Kidney (tissue), 13 donors: ENCODE measurements at regions not wholly inside any gene's neighbourhood (a gene's known extent, or its start where the extent isn't known, plus 50 kb on each side); places are given as distances from the start of the nearest gene placed in this dataset.

Experiments used
- DNase-seq, 5 donors: peaks; one replicate each; pipeline ENCODE4 v3.0.0-alpha.2; 2013 to 2020
- FAIRE-seq: peaks from 2 replicates; lab custom pipeline; 2012; peaks lifted over from hg19 to GRCh38; lab: Jason Lieb, UNC
- H3K27ac ChIP-seq, 2 donors: one replicate each; pipeline ENCODE4 v1.7.0; 2013; ENCODE audit warnings: low read depth in 2 of 2, low read length in 2 of 2, inconsistent platforms in 1 of 2
- H3K27me3 ChIP-seq: one replicate; pipeline ENCODE4 v1.7.1; 2013; ENCODE audit warnings: low read length, inconsistent platforms; ENCODE audit not compliant: control insufficient read depth, insufficient read depth
- H3K36me3 ChIP-seq, 3 donors: one replicate each; pipeline versions ENCODE4 v1.7.0 to v1.7.1; 2013; ENCODE audit warnings: low read length in 3 of 3, control low read depth in 1 of 3, inconsistent platforms in 1 of 3; ENCODE audit not compliant: insufficient read depth in 3 of 3, control insufficient read depth in 2 of 3
- H3K4me1 ChIP-seq, 3 donors: one replicate each; pipeline versions ENCODE4 v1.7.0 to v1.7.1; 2013; ENCODE audit warnings: low read length in 3 of 3, inconsistent platforms in 1 of 3, low read depth in 1 of 3; ENCODE audit not compliant: control insufficient read depth in 2 of 3, insufficient read depth in 2 of 3
- H3K4me3 ChIP-seq, 3 donors: one replicate each; pipeline versions ENCODE4 v1.7.0 to v1.8.1; 2013; ENCODE audit warnings: low read length in 3 of 3, control low read depth in 1 of 3, inconsistent platforms in 1 of 3
- H3K9ac ChIP-seq, 3 donors: one replicate each; pipeline versions ENCODE4 v1.7.0 to v1.7.1; 2013; ENCODE audit warnings: low read length in 3 of 3, control low read depth in 1 of 3, inconsistent platforms in 1 of 3
- H3K9me3 ChIP-seq, 3 donors: one replicate each; pipeline versions ENCODE4 v1.7.0 to v1.7.1; 2013; ENCODE audit warnings: low read length in 3 of 3, control low read depth in 1 of 3, inconsistent platforms in 1 of 3; ENCODE audit not compliant: control insufficient read depth in 2 of 3, insufficient read depth in 1 of 3
- intact Hi-C: fragments of 100-400 bp; cut with DNase I; formaldehyde crosslinking; loops from one replicate; pipeline ENCODE4 v1.11.1; 2022
- TF ChIP-seq, protein P1 (sequence below): IDR thresholded peaks from 3 replicates; pipeline ENCODE4 v1.5.1; 2012; ENCODE audit warnings: mild to moderate bottlenecking, moderate library complexity, borderline replicate concordance; ENCODE audit not compliant: insufficient read depth; ENCODE audit errors: extremely low read depth
- donor health status: control.
- donor health status: control.
- donor health status: control.
- donor health status: control.
- donor health status: control.
- donor health status: DM: yes; HTN: yes; CAD: no.
- donor health status: Normal renal cell carcinoma (clear cell type).

- Histone ChIP-seq H3K27ac (no peak overlapping the region), H3K9me3 (no peaks in the 10 kb centered on the region), H3K9ac (no peak overlapping the region), H3K4me1 (no peaks in the 10 kb centered on the region), H3K4me3 (no peak overlapping the region), H3K36me3 (no peaks in the 10 kb centered on the region), H3K27me3 (no peaks in the 10 kb centered on the region)
- no peak for FAIRE-seq
- TF ChIP-seq, protein P1, sequence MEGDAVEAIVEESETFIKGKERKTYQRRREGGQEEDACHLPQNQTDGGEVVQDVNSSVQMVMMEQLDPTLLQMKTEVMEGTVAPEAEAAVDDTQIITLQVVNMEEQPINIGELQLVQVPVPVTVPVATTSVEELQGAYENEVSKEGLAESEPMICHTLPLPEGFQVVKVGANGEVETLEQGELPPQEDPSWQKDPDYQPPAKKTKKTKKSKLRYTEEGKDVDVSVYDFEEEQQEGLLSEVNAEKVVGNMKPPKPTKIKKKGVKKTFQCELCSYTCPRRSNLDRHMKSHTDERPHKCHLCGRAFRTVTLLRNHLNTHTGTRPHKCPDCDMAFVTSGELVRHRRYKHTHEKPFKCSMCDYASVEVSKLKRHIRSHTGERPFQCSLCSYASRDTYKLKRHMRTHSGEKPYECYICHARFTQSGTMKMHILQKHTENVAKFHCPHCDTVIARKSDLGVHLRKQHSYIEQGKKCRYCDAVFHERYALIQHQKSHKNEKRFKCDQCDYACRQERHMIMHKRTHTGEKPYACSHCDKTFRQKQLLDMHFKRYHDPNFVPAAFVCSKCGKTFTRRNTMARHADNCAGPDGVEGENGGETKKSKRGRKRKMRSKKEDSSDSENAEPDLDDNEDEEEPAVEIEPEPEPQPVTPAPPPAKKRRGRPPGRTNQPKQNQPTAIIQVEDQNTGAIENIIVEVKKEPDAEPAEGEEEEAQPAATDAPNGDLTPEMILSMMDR: no peak
- no peak for DNase-seq
- intact Hi-C loops: no loop called here
Measured at GRCh38 chr4:175910700-175911099, 98.6 kb upstream of the GPM6A start.

GRCh38 chr4:175916626-175917351 lies 104.7 kb upstream of the GPM6A start:
- Histone ChIP-seq H3K4me1 (no peaks in the 10 kb centered on the region), H3K4me3 (no peak overlapping the region), H3K9ac (no peak overlapping the region), H3K9me3 (no peaks in the 10 kb centered on the region), H3K27me3 (no peaks in the 10 kb centered on the region), H3K27ac (no peak overlapping the region), H3K36me3 (no peaks in the 10 kb centered on the region)
- FAIRE-seq (no peak), DNase-seq (peak in 2 of 5 donors; percentile 41 to 51)
- intact Hi-C loops: no loop called here
- TF ChIP-seq, protein P1: no peak

DNA sequence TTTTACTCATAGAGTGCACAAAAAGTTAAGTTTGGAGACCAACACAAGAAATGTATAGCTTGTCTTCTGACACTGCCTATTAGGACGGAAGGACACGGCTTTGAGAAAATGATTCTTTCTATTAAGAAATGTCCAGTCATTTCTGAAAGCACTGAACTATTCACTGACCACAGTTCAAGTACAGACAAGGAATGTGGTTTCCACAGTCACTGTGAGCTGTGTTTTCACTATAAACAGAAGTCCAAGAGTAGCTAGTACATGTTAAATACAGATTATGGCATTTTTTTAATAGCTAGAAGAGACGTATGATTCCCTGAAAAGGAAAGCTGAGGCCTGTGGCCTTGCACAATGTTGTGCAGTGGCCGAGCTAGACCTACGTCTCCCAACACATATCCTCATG lies 115.1 kb upstream of the GPM6A start:
- H3K9me3 ChIP-seq: no peaks in the 10 kb centered on the region
- H3K9ac ChIP-seq: no peak overlapping the region
- H3K4me3 ChIP-seq: no peak overlapping the region
- no peaks in the 10 kb centered on the region for H3K4me1 ChIP-seq
- H3K36me3 ChIP-seq: no peaks in the 10 kb centered on the region
- intact Hi-C loops: no loop called here
- no peak overlapping the region for H3K27ac ChIP-seq
- TF ChIP-seq, protein P1: no peak
- FAIRE-seq (no peak), DNase-seq (no peak)
- H3K27me3 ChIP-seq: no peaks in the 10 kb centered on the region
